RWPE2 (cell line): ENCODE measurements at regions not wholly inside any gene's neighbourhood (a gene's known extent, or its start where the extent isn't known, plus 50 kb on each side); places are given as distances from the start of the nearest gene placed in this dataset.

ENCODE experiments used
- ATAC-seq: fragments of 200-7000 bp; cut with Tn5 transposase; 3 replicates; pipeline ENCODE4 v1.9.1; 2021; ENCODE audit warnings: low read depth
- DNase-seq: peaks from one replicate; pipeline ENCODE4 v3.0.0-alpha.2; 2020; ENCODE audit warnings: low spot score
- H3K27ac ChIP-seq: fragments of 450-650 bp; 2 replicates; pipeline ENCODE4 v1.5.1; 2017; ENCODE audit warnings: mild to moderate bottlenecking; ENCODE audit not compliant: poor library complexity, severe bottlenecking
- H3K27me3 ChIP-seq: fragments of 250-450 bp; sonication (Bioruptor Pico); 2 replicates; pipeline ENCODE4 v1.5.1; 2021; ENCODE audit warnings: mild to moderate bottlenecking, moderate library complexity; ENCODE audit not compliant: insufficient read depth, poor library complexity, severe bottlenecking
- H3K36me3 ChIP-seq: fragments of 250-450 bp; sonication (Bioruptor Pico); 2 replicates; pipeline ENCODE4 v1.5.1; 2020; ENCODE audit warnings: low read depth, mild to moderate bottlenecking, moderate library complexity
- H3K4me1 ChIP-seq: fragments of 250-450 bp; sonication (Bioruptor Pico); 2 replicates; pipeline ENCODE4 v1.5.1; 2021; ENCODE audit warnings: mild to moderate bottlenecking, moderate library complexity; ENCODE audit not compliant: insufficient read depth, poor library complexity, severe bottlenecking
- H3K4me3 ChIP-seq: fragments of 250-450 bp; sonication (Bioruptor Pico); 2 replicates; pipeline ENCODE4 v1.5.1; 2021; ENCODE audit warnings: mild to moderate bottlenecking, moderate library complexity; ENCODE audit not compliant: severe bottlenecking
- H3K9me3 ChIP-seq: fragments of 250-450 bp; sonication (Bioruptor Pico); 2 replicates; pipeline ENCODE4 v1.5.1; 2021; ENCODE audit warnings: mild to moderate bottlenecking, moderate library complexity; ENCODE audit not compliant: severe bottlenecking
- TF ChIP-seq, protein P1 (sequence below): fragments of 450-650 bp; IDR thresholded peaks from one replicate; pipeline ENCODE4 v1.5.1; 2017; ENCODE audit warnings: mild to moderate bottlenecking, moderate library complexity; ENCODE audit not compliant: poor library complexity, severe bottlenecking

DNA sequence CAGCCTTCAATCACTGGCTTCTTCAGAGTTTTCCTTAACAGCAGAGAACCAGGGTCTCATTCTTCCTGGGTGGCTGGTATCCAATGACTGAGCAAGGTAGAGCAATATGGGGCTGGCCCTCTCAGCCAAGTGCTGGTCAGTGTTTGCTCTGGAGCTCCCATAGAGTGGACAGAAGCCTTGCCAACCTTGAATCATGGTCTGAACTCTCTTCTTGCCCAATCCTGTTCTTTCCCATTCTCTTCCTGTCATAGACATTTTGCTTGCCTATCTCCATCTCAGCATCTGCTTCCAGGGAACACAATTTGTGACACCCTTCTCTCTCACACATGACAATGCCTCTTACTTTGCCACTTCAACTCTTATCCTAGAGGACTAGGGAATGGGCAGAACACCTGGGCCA lies 245.6 kb upstream of the PEX5L start:
- Histone ChIP-seq H3K36me3 (no peaks in the 10 kb centered on the region), H3K4me3 (no peak overlapping the region), H3K9me3 (no peaks in the 10 kb centered on the region), H3K27me3 (no peaks in the 10 kb centered on the region), H3K4me1 (no peaks in the 10 kb centered on the region), H3K27ac (no peak overlapping the region)
- ATAC-seq (no peak), DNase-seq (no peak)
- TF ChIP-seq, protein P1, sequence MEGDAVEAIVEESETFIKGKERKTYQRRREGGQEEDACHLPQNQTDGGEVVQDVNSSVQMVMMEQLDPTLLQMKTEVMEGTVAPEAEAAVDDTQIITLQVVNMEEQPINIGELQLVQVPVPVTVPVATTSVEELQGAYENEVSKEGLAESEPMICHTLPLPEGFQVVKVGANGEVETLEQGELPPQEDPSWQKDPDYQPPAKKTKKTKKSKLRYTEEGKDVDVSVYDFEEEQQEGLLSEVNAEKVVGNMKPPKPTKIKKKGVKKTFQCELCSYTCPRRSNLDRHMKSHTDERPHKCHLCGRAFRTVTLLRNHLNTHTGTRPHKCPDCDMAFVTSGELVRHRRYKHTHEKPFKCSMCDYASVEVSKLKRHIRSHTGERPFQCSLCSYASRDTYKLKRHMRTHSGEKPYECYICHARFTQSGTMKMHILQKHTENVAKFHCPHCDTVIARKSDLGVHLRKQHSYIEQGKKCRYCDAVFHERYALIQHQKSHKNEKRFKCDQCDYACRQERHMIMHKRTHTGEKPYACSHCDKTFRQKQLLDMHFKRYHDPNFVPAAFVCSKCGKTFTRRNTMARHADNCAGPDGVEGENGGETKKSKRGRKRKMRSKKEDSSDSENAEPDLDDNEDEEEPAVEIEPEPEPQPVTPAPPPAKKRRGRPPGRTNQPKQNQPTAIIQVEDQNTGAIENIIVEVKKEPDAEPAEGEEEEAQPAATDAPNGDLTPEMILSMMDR: no peak

DNA sequence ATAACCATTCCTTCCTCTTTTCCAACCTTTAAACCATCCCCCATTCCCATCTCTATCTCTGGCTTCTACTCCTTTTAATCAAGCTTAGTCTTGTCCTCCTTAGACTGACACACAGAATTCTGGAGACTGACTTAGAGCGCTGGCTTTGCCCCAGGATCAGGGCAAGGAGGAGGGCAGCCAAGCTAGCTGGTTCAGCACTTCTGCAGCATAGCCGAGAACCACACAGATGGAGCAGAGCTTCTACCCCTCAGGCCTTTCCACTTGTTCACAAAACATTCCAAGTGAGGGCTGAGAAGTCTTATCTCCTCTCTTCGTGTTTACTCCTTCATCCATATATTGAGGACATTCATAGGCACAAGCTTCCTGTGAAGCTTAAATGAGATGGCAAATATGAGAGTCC lies 246.5 kb upstream of the PEX5L start:
- no peaks in the 10 kb centered on the region for H3K27me3 ChIP-seq
- DNase-seq: no peak
- H3K27ac ChIP-seq: no peak overlapping the region

DNA sequence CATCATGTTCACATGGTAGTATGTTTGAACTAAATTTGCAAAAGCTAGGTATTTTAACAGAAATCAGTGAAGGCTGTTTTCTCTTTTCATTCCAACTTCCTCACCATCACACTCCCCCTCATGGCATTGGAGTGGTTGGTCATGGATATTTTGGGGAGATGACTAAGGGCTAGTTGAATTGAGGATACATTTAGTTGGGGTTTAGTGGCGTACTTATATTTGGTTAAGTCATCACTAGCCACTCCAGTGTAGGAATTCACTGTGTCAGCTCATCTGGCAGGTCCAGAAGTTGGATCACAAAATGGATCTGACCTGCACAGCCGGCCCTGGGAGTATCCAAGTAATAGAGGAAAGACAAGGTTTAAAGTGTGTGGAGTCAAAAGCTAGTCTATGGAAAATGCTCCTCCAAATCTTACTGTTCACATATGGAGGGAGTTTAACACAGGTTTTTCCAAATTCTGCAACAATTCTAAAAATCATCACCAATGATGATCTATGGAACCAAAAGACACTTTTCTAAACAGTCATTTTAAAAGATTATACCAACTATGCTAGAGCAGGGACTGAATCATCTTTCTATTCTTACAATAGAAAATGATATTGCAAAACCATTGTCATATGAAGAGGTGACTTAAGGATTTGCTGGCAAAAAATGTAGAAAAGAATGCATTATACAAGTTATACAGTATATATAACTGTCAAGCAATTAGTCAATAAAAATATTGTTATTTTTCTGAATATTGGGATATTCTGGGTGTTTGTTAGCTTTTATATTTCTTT lies 247.8 kb upstream of the PEX5L start:
- no peaks in the 10 kb centered on the region for H3K9me3 ChIP-seq
- no peaks in the 10 kb centered on the region for H3K27me3 ChIP-seq
- no peak overlapping the region for H3K27ac ChIP-seq
- TF ChIP-seq, protein P1: no peak
- ATAC-seq (no peak; the same call in 2 of the 3 replicates), DNase-seq (no peak)
- no peaks in the 10 kb centered on the region for H3K36me3 ChIP-seq
- no peaks in the 10 kb centered on the region for H3K4me1 ChIP-seq
- no peak overlapping the region for H3K4me3 ChIP-seq

More for the DNA sequence above, 246.5 kb upstream of the PEX5L start:
- Histone ChIP-seq H3K4me3 (no peak overlapping the region), H3K4me1 (no peaks in the 10 kb centered on the region), H3K9me3 (no peaks in the 10 kb centered on the region), H3K36me3 (no peaks in the 10 kb centered on the region)
- TF ChIP-seq, protein P1: no peak
- ATAC-seq: no peak

DNA sequence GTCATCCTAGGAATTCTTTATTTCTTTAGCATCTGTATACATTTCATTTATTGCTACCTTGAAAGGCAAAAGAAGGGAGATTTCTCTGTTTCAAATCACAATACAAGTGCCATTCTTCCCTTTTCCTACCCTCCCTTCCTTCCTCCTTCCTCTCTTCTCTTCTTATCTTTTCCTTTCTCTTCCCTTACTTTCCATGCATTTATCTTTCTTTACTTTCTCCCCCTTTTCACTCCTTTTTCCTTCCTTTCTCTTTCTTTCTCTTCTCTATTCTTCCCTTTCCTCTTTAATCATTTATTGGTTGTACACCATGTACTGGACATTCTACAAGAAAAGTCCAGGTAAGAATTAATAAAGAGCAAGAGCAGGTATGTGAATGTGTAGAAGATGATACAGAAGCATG lies 251.0 kb upstream of the PEX5L start:
- TF ChIP-seq, protein P1: no peak
- Histone ChIP-seq H3K4me1 (no peaks in the 10 kb centered on the region), H3K4me3 (no peak overlapping the region), H3K36me3 (no peaks in the 10 kb centered on the region), H3K27ac (no peak overlapping the region), H3K27me3 (no peaks in the 10 kb centered on the region), H3K9me3 (no peaks in the 10 kb centered on the region)
- DNase-seq (no peak), ATAC-seq (no peak)

DNA sequence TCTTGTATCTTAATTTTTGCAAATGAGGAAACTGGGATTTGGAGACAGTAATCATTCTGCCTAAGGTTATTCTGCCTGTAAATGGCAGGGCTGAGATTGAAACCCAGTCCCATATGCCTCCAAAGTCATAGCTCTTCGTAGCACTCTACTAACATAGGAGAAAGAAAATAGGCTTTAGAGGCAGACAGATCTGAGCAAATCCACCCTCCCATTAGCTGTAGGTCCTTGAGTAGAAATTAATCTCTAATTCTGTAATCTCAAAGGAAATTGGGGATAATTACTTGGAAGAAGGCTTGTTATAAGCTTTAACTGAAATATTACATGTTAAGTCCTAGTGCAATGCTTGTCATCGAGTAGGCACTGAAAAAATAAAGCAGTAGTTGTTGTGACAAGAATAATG lies 252.1 kb upstream of the PEX5L start:
- DNase-seq: no peak
- ATAC-seq: no peak
- Histone ChIP-seq H3K4me3 (no peak overlapping the region), H3K36me3 (no peaks in the 10 kb centered on the region), H3K27me3 (no peaks in the 10 kb centered on the region), H3K27ac (no peak overlapping the region), H3K4me1 (no peaks in the 10 kb centered on the region), H3K9me3 (no peaks in the 10 kb centered on the region)
- TF ChIP-seq, protein P1: no peak
